ENCODE measurements at regions not wholly inside any gene's neighbourhood (a gene's known extent, or its start where the extent isn't known, plus 50 kb on each side); places are given as distances from the start of the nearest gene placed in this dataset.

GRCh38 chr6:167510648-167511047 lies 185.8 kb downstream of the TTLL2 start:
- Histone ChIP-seq H3K4me3 (no peak overlapping the region), H3K27me3 (no peaks in the 10 kb centered on the region), H3K36me3 (no peaks in the 10 kb centered on the region), H3K4me1 (peaks cover 0 to 6% (median 0%) of the 10 kb centered on the region in 4 donors), H3K9me3 (no peaks in the 10 kb centered on the region), H3K27ac (no peak overlapping the region)
- 70 to 76% methylated on average over 8 to 11 of the region's 11 CpGs for WGBS, 2 donors (ENCODE audit: low coverage in 1 of 2)
- intact Hi-C loops (cut with DNase I; ENCODE audit: low total_unique reads) = no loop called here
- in situ Hi-C loops (cut with MboI; ENCODE audit: low pct_ligation_motif_present in 1 of 4, low pct_unique_long_range_greater_than_20kb in 1 of 4, low sequenced_read_pairs in 3 of 4) = no loop called here
- no peak for TF ChIP-seq EP300 (IDR thresholded peaks at IDR 0.05; ENCODE audit: low read depth)
- no peak for TF ChIP-seq POLR2AphosphoS5 (IDR thresholded peaks at IDR 0.05)
- no peak for TF ChIP-seq POLR2A (IDR thresholded peaks at IDR 0.05)
- no peak for DNase-seq

GRCh38 chr6:167512696-167513375 lies 187.9 kb downstream of the TTLL2 start:
- DNase-seq = no peak
- in situ Hi-C loops (cut with MboI; ENCODE audit: low pct_ligation_motif_present in 1 of 4, low pct_unique_long_range_greater_than_20kb in 1 of 4, low sequenced_read_pairs in 3 of 4) = no loop called here
- Histone ChIP-seq H3K36me3 (no peaks in the 10 kb centered on the region), H3K27ac (no peak overlapping the region), H3K4me1 (no peaks in the 10 kb centered on the region), H3K27me3 (no peaks in the 10 kb centered on the region), H3K9me3 (no peaks in the 10 kb centered on the region), H3K4me3 (no peak overlapping the region)
- intact Hi-C loops (cut with DNase I; ENCODE audit: low total_unique reads) = no loop called here
- WGBS, 2 donors (ENCODE audit: low coverage in 1 of 2) = 66 to 72% methylated on average over 6 to 11 of the region's 11 CpGs
- TF ChIP-seq CTCF (IDR thresholded peaks at IDR 0.05) (no peak), POLR2A (IDR thresholded peaks at IDR 0.05) (no peak), EP300 (IDR thresholded peaks at IDR 0.05; ENCODE audit: low read depth) (no peak), POLR2AphosphoS5 (IDR thresholded peaks at IDR 0.05) (no peak)

GRCh38 chr6:167513778-167514177 lies 188.9 kb downstream of the TTLL2 start:
- TF ChIP-seq POLR2AphosphoS5 (IDR thresholded peaks at IDR 0.05) (no peak), EP300 (IDR thresholded peaks at IDR 0.05; ENCODE audit: low read depth) (no peak), CTCF (IDR thresholded peaks at IDR 0.05) (no peak), POLR2A (IDR thresholded peaks at IDR 0.05) (no peak)
- no peak overlapping the region for H3K4me3 ChIP-seq
- H3K36me3 ChIP-seq = no peaks in the 10 kb centered on the region
- H3K27me3 ChIP-seq = no peaks in the 10 kb centered on the region
- no peak for DNase-seq
- H3K4me1 ChIP-seq = no peaks in the 10 kb centered on the region
- 59 to 61% methylated on average over 5 to 9 of the region's 9 CpGs for WGBS, 2 donors (ENCODE audit: low coverage in 1 of 2)
- intact Hi-C loops (cut with DNase I; ENCODE audit: low total_unique reads) (no loop called here), in situ Hi-C loops (cut with MboI; ENCODE audit: low pct_ligation_motif_present in 1 of 4, low pct_unique_long_range_greater_than_20kb in 1 of 4, low sequenced_read_pairs in 3 of 4) (no loop called here)
- H3K27ac ChIP-seq = no peak overlapping the region
- no peaks in the 10 kb centered on the region for H3K9me3 ChIP-seq

GRCh38 chr6:167514524-167514923 lies 189.6 kb downstream of the TTLL2 start:
- H3K4me3 ChIP-seq = no peak overlapping the region
- no peak overlapping the region for H3K27ac ChIP-seq
- TF ChIP-seq EP300 (IDR thresholded peaks at IDR 0.05; ENCODE audit: low read depth) (no peak), POLR2A (IDR thresholded peaks at IDR 0.05) (no peak), POLR2AphosphoS5 (IDR thresholded peaks at IDR 0.05) (no peak), CTCF (IDR thresholded peaks at IDR 0.05) (no peak)
- DNase-seq = no peak
- intact Hi-C loops (cut with DNase I; ENCODE audit: low total_unique reads) (no loop called here), in situ Hi-C loops (cut with MboI; ENCODE audit: low pct_ligation_motif_present in 1 of 4, low pct_unique_long_range_greater_than_20kb in 1 of 4, low sequenced_read_pairs in 3 of 4) (no loop called here)
- H3K36me3 ChIP-seq = no peaks in the 10 kb centered on the region
- no peaks in the 10 kb centered on the region for H3K9me3 ChIP-seq
- H3K4me1 ChIP-seq = no peaks in the 10 kb centered on the region
- WGBS, 2 donors (ENCODE audit: low coverage in 1 of 2) = 77 to 93% methylated on average over 5 to 6 of the region's 6 CpGs
- no peaks in the 10 kb centered on the region for H3K27me3 ChIP-seq
